ENCODE measurements at regions not wholly inside any gene's neighbourhood (a gene's known extent, or its start where the extent isn't known, plus 50 kb on each side); places are given as distances from the start of the nearest gene placed in this dataset.
A peak's percentile ranks its signal among the peaks of the same experiment; 100 is the strongest.

GRCh38 chr12:115451780-115452736 lies 768.1 kb upstream of the TBX3 start:
- no peak for TF ChIP-seq CTCF (IDR thresholded peaks at IDR 0.05)
- no peaks in the 10 kb centered on the region for H3K36me3 ChIP-seq (ENCODE audit: insufficient read depth in 1 of 2, low read depth in 1 of 2)
- 3 to 8% (median 4%) methylated on average over 34 to 83 of the region's 83 CpGs for WGBS, 3 donors
- peak; percentile 41 to 50 for DNase-seq
- ATAC-seq = peak in 3 of 4 donors; percentile 38 to 60 (median 53)
- intact Hi-C loops (cut with DNase I) = no loop called here
- H3K27ac ChIP-seq = peak overlapping the region; percentile 46
- no peaks in the 10 kb centered on the region for H3K4me1 ChIP-seq
- H3K9me3 ChIP-seq = no peaks in the 10 kb centered on the region
- peak overlapping the region; percentile 59 for H3K4me3 ChIP-seq
- H3K27me3 ChIP-seq (ENCODE audit: insufficient read depth in 3 of 3, low read length in 2 of 3) = peaks cover 0 to 23% (median 2%) of the 10 kb centered on the region in 3 donors

GRCh38 chr12:115451151-115451779 lies 767.3 kb upstream of the TBX3 start:
- ATAC-seq (no peak), DNase-seq (no peak)
- Histone ChIP-seq H3K4me3 (peak overlapping the region; percentile 59), H3K36me3 (ENCODE audit: insufficient read depth in 1 of 2, low read depth in 1 of 2) (no peaks in the 10 kb centered on the region), H3K9me3 (no peaks in the 10 kb centered on the region), H3K27me3 (ENCODE audit: insufficient read depth in 3 of 3, low read length in 2 of 3) (peaks cover 0 to 23% (median 2%) of the 10 kb centered on the region in 3 donors), H3K27ac (peak overlapping the region; percentile 46), H3K4me1 (no peaks in the 10 kb centered on the region)
- WGBS, 3 donors = 46 to 53% (median 49%) methylated on average over 12 of the region's 12 CpGs
- intact Hi-C loops (cut with DNase I) = no loop called here
- no peak for TF ChIP-seq CTCF (IDR thresholded peaks at IDR 0.05)

GRCh38 chr12:115450710-115451109 lies 766.7 kb upstream of the TBX3 start:
- DNase-seq (no peak), ATAC-seq (no peak)
- Histone ChIP-seq H3K27ac (no peak overlapping the region), H3K27me3 (ENCODE audit: insufficient read depth in 3 of 3, low read length in 2 of 3) (peaks cover 0 to 23% (median 2%) of the 10 kb centered on the region in 3 donors), H3K4me1 (no peaks in the 10 kb centered on the region), H3K36me3 (ENCODE audit: insufficient read depth in 1 of 2, low read depth in 1 of 2) (no peaks in the 10 kb centered on the region), H3K4me3 (no peak overlapping the region), H3K9me3 (no peaks in the 10 kb centered on the region)
- intact Hi-C loops (cut with DNase I) = no loop called here
- WGBS, 3 donors = 89 to 94% (median 91%) methylated on average over 7 to 8 of the region's 8 CpGs
- no peak for TF ChIP-seq CTCF (IDR thresholded peaks at IDR 0.05)

GRCh38 chr12:115450017-115450416 lies 766.0 kb upstream of the TBX3 start:
- DNase-seq = no peak
- Histone ChIP-seq H3K36me3 (ENCODE audit: insufficient read depth in 1 of 2, low read depth in 1 of 2) (no peaks in the 10 kb centered on the region), H3K27ac (no peak overlapping the region), H3K27me3 (ENCODE audit: insufficient read depth in 3 of 3, low read length in 2 of 3) (peaks cover 0 to 23% (median 2%) of the 10 kb centered on the region in 3 donors), H3K4me1 (no peaks in the 10 kb centered on the region), H3K4me3 (no peak overlapping the region), H3K9me3 (no peaks in the 10 kb centered on the region)
- no peak for TF ChIP-seq CTCF (IDR thresholded peaks at IDR 0.05)
- intact Hi-C loops (cut with DNase I) = no loop called here
- ATAC-seq = no peak
- WGBS, 3 donors = 97% methylated on average over 3 of the region's 3 CpGs

Data from psoas muscle (tissue), 7 donors.